Caco-2 (cell line): ENCODE measurements at regions not wholly inside any gene's neighbourhood (a gene's known extent, or its start where the extent isn't known, plus 50 kb on each side); places are given as distances from the start of the nearest gene placed in this dataset.

Experiments used
- BruUV-seq: library from RNA; stranded (reverse); fragments of 400-500 nt; replicated peaks from 2 replicates; lab custom pipeline; 2021; lab: Mats Ljungman, UMichigan
- CTCF ChIA-PET: fragments of 300-600 bp; sonication (Branson Sonifier 250); formaldehyde crosslinking; loops from one replicate; lab custom pipeline; 2022; ENCODE audit warnings: antibody characterized with exemption; lab: Charles Lee
- POLR2A ChIA-PET: fragments of 300-600 bp; sonication (Branson Sonifier 250); formaldehyde crosslinking; loops from one replicate; lab custom pipeline; 2022; ENCODE audit warnings: antibody characterized with exemption; lab: Charles Lee
- DNase-seq, 2 experiments: peaks; one replicate each; pipeline versions ENCODE4 v3.0.0 to v3.0.0-alpha.2; 2020 to 2022
- H3K27me3 ChIP-seq: replicated peaks from 2 replicates; pipeline ENCODE4 v1.6.0; 2011; ENCODE audit warnings: low read length; ENCODE audit not compliant: control insufficient read depth, insufficient read depth
- H3K36me3 ChIP-seq: 2 replicates; pipeline ENCODE4 v1.5.1; 2011; ENCODE audit warnings: low read length; ENCODE audit not compliant: control insufficient read depth, insufficient read depth
- H3K4me1 ChIP-seq: fragments of 250-450 bp; sonication (Bioruptor Pico); 2 replicates; pipeline ENCODE4 v1.5.1; 2020; ENCODE audit warnings: mild to moderate bottlenecking
- H3K4me3 ChIP-seq: 2 replicates; pipeline ENCODE4 v1.5.1; 2011; ENCODE audit warnings: low read depth, mild to moderate bottlenecking, control low read depth, low read length
- H3K9me3 ChIP-seq: fragments of 250-450 bp; sonication (Bioruptor Pico); 2 replicates; pipeline ENCODE4 v1.5.1; 2020; ENCODE audit warnings: mild to moderate bottlenecking, moderate library complexity
- H3K27ac Mint-ChIP-seq: one replicate; pipeline ENCODE4 v1.8.0; 2022; ENCODE audit warnings: mixed read lengths; ENCODE audit not compliant: unreplicated experiment
- H3K27me3 Mint-ChIP-seq: one replicate; pipeline ENCODE4 v1.8.0; 2022; ENCODE audit warnings: mixed read lengths; ENCODE audit not compliant: insufficient read depth, unreplicated experiment
- H3K36me3 Mint-ChIP-seq: one replicate; pipeline ENCODE4 v1.8.0; 2022; ENCODE audit warnings: mild to moderate bottlenecking, mixed read lengths; ENCODE audit not compliant: insufficient read depth, unreplicated experiment
- H3K4me1 Mint-ChIP-seq: one replicate; pipeline ENCODE4 v1.8.0; 2022; ENCODE audit warnings: low read depth, mixed read lengths; ENCODE audit not compliant: unreplicated experiment
- H3K4me3 Mint-ChIP-seq: one replicate; pipeline ENCODE4 v1.8.0; 2022; ENCODE audit warnings: mild to moderate bottlenecking, moderate library complexity, mixed read lengths; ENCODE audit not compliant: unreplicated experiment
- H3K9me3 Mint-ChIP-seq: one replicate; pipeline ENCODE4 v1.8.0; 2022; ENCODE audit warnings: mixed read lengths; ENCODE audit not compliant: unreplicated experiment
- CTCF ChIP-seq, 2 experiments: fragments of 200-600 bp in 1 of 2; IDR thresholded peaks; 1 replicate in 1 of 2; 2 replicates in 1 of 2; pipeline versions ENCODE4 v1.5.1 to v1.8.0; 2011 to 2022; ENCODE audit warnings: antibody characterized with exemption in 1 of 2, control low read depth in 1 of 2, inconsistent platforms in 1 of 2, low read depth in 1 of 2, low read length in 1 of 2, mild to moderate bottlenecking in 1 of 2, moderate library complexity in 1 of 2; ENCODE audit not compliant: insufficient read depth in 1 of 2, severe bottlenecking in 1 of 2, unreplicated experiment in 1 of 2
- intact Hi-C: fragments of 100-400 bp; cut with micrococcal nuclease; formaldehyde crosslinking; loops from one replicate; pipeline ENCODE4 v1.10.0; 2022; ENCODE audit not compliant: unreplicated experiment

DNA sequence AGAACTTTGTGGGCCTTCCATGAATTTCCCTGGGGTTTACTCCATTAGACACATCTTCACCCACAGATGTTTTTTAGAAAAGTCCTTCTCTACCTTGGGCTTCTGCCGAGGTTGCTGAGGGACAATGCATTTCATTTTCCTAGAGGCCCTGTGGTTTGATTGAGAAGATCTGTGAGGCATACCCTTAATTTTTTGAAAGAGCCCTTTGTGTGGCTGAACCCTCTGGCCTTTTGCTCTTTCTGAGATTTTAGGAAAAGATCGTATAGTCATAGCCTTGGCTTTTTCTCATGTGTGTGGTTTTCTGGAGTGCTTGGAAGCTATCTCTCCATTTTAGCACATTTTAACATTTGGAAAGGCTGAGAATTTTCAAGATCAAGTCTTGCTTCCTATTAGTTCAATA lies 119.8 kb upstream of the LYZL1 start:
- Mint-ChIP-seq H3K9me3 (peaks cover 82% of the 10 kb centered on the region), H3K4me1 (peaks cover 1% of the 10 kb centered on the region), H3K4me3 (no peak overlapping the region), H3K27me3 (no peaks in the 10 kb centered on the region), H3K36me3 (no peaks in the 10 kb centered on the region), H3K27ac (no peak overlapping the region)
- Histone ChIP-seq H3K4me3 (no peak overlapping the region), H3K4me1 (no peaks in the 10 kb centered on the region), H3K9me3 (peaks cover 32% of the 10 kb centered on the region), H3K36me3 (no peaks in the 10 kb centered on the region), H3K27me3 (no peaks in the 10 kb centered on the region)
- TF ChIP-seq CTCF (IDR thresholded peaks at IDR 0.05; ENCODE audit: insufficient read depth in 1 of 2, low read depth in 1 of 2, low read length in 1 of 2, severe bottlenecking in 1 of 2, unreplicated experiment in 1 of 2), result no peak
- intact Hi-C loops, result no loop called here
- CTCF ChIA-PET, result no interaction called here
- POLR2A ChIA-PET, result no interaction called here
- BruUV-seq, result no TSS peak
- no peak for DNase-seq

DNA sequence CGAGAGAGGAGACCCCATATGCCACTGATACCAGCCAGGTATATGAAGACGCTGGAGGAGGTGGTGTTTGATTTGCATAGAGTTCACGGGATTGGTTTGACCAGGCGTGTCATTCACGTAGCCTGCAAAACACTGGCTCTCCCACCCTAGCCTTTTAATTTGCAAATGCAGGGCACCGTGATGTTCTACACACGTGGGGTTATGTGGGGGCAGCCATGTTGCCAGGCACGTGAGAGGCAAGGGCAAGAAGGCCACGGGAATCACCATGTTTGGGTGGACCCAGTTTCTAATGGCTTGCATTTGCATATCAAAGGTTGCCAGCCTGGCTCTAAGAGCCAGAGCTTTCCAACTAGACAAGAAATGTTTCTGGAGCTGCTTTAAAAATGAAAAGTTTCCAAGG lies 117.2 kb upstream of the LYZL1 start:
- peaks cover 23% of the 10 kb centered on the region for H3K9me3 ChIP-seq
- no peaks in the 10 kb centered on the region for H3K27me3 ChIP-seq
- no peaks in the 10 kb centered on the region for H3K27me3 Mint-ChIP-seq
- CTCF ChIA-PET, result no interaction called here
- H3K4me3 Mint-ChIP-seq, result no peak overlapping the region
- TF ChIP-seq CTCF (IDR thresholded peaks at IDR 0.05; ENCODE audit: insufficient read depth in 1 of 2, low read depth in 1 of 2, low read length in 1 of 2, severe bottlenecking in 1 of 2, unreplicated experiment in 1 of 2), result no peak
- peaks cover 5% of the 10 kb centered on the region for H3K4me1 Mint-ChIP-seq
- BruUV-seq, result no TSS peak
- no peak overlapping the region for H3K27ac Mint-ChIP-seq
- peaks cover 6% of the 10 kb centered on the region for H3K36me3 Mint-ChIP-seq
- no peaks in the 10 kb centered on the region for H3K36me3 ChIP-seq
- peaks cover 76% of the 10 kb centered on the region for H3K9me3 Mint-ChIP-seq
- H3K4me3 ChIP-seq, result no peak overlapping the region
- no peaks in the 10 kb centered on the region for H3K4me1 ChIP-seq
- DNase-seq, result no peak
- POLR2A ChIA-PET, result no interaction called here
- intact Hi-C loops, result no loop called here

DNA sequence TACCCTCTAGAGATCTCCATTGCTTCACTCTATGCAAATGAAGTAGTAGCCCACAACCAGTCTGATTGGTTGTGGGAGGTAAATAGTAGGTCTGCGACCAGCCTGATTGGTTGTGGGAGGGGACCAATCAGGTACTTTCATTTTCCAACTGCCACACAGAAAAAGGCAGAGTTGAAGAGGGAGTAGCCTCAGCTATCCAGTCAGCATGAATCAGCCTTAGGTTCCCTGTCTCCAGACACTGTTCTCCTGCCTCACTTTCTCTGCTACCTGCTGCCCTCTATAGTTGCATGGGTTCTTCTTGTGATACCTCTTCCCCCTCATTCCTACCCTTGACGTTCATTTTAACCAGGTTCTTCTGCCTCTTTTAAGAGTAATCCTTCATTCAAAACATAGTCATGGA lies 114.5 kb upstream of the LYZL1 start:
- Mint-ChIP-seq H3K27me3 (no peaks in the 10 kb centered on the region), H3K4me1 (peaks cover 13% of the 10 kb centered on the region), H3K4me3 (no peak overlapping the region), H3K9me3 (peaks cover 60% of the 10 kb centered on the region), H3K27ac (no peak overlapping the region), H3K36me3 (peaks cover 6% of the 10 kb centered on the region)
- CTCF ChIA-PET, result no interaction called here
- DNase-seq, result no peak
- no peaks in the 10 kb centered on the region for H3K27me3 ChIP-seq
- H3K4me3 ChIP-seq, result no peak overlapping the region
- no peak for TF ChIP-seq CTCF (IDR thresholded peaks at IDR 0.05; ENCODE audit: insufficient read depth in 1 of 2, low read depth in 1 of 2, low read length in 1 of 2, severe bottlenecking in 1 of 2, unreplicated experiment in 1 of 2)
- BruUV-seq, result no TSS peak
- POLR2A ChIA-PET, result no interaction called here
- H3K4me1 ChIP-seq, result no peaks in the 10 kb centered on the region
- peaks cover 12% of the 10 kb centered on the region; the same call in 1 of the 2 replicates for H3K9me3 ChIP-seq
- no peaks in the 10 kb centered on the region for H3K36me3 ChIP-seq
- intact Hi-C loops, result no loop called here
